GM12865 (cell line): ENCODE measurements at regions not wholly inside any gene's neighbourhood (a gene's known extent, or its start where the extent isn't known, plus 50 kb on each side); places are given as distances from the start of the nearest gene placed in this dataset.

Source experiments
- DNase-seq: peaks from one replicate; pipeline ENCODE4 v3.0.0; 2010; ENCODE audit warnings: low read depth
- H3K4me3 ChIP-seq: 2 replicates; pipeline ENCODE4 v1.5.1; 2011; ENCODE audit warnings: mild to moderate bottlenecking, low read depth, low read length, control low read depth
- CTCF ChIP-seq: IDR thresholded peaks from 2 replicates; pipeline ENCODE4 v1.5.1; 2011; ENCODE audit warnings: low read length, control low read depth, low read depth, inconsistent platforms; ENCODE audit not compliant: insufficient read depth; ENCODE audit errors: missing control alignments

- TF ChIP-seq CTCF = no peak
- no peak for DNase-seq
- no peak overlapping the region for H3K4me3 ChIP-seq
Observed at GRCh38 chr10:127610816-127611215, 61.7 kb downstream of the NPS start.

DNA sequence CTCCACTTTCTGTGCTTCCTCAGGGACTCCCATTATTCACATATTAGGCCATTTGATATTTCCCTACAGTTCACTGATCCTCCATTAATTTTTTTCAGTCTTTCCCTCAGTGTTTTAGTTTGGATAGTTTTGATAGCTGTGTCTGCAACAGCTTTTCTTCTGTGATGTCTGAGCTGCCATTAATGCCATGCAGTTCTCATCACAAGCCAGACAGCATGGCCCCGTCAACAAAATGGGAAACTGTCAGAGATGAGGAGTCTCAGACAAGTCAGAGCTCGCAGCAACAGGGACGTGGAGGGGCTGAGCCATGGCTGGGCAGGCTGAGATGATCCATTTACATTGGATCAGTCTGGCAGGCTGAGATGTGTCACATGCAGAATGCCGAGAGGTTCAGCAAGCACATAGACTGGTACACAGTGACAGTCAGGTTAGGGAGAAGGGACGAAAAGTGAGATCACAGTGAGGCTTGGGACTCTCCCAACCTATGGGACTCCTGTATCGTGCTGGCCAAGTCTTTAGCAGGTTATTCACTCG is 65.4 kb downstream of the NPS start:
- TF ChIP-seq CTCF = no peak
- no peak for DNase-seq
- H3K4me3 ChIP-seq = no peak overlapping the region

- no peak for TF ChIP-seq CTCF
- DNase-seq = no peak
- no peak overlapping the region for H3K4me3 ChIP-seq
Observed at GRCh38 chr10:127618797-127619196, 69.7 kb downstream of the NPS start.

DNA sequence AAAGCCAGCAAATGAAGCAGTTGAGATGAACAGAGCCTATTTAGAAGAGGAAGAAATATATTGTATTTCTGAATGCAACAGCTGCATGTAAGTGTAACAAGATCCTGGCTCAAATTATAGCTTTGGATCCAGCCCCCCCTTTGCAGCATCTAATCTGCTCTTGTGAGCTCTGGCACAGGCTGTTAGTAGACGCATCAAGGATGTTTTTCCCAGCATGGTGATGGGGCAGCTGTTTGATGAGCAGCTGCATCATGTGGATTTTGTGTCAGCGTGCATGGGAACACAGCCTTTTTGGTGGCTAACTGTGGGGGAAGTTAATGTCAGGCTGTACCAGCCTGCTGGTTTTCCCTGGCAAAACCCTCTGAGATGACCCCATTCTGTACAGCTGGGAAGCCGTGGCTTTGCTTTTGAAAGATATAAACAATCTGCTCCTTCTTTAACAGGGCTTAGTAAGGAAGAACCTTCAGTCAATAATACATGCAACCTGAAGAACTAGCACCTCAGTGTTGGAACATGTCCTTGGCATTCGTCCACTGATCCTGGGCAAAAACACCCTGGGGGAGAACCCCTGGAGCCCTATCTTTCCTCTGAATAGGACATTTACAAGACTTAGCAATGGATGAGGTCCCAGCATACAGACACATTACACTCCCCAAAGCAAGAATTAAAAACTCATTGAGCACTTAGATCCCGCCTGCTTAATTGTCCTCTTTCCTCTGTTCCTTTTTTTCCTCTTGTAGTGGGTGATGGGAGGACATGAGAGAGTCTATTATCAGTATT is 70.6 kb downstream of the NPS start:
- H3K4me3 ChIP-seq = no peak overlapping the region
- DNase-seq = no peak
- TF ChIP-seq CTCF = no peak

GRCh38 chr10:127635882-127636281 is 86.8 kb downstream of the NPS start:
- TF ChIP-seq CTCF = no peak
- H3K4me3 ChIP-seq = no peak overlapping the region
- no peak for DNase-seq

- no peak overlapping the region for H3K4me3 ChIP-seq
- no peak for TF ChIP-seq CTCF
- no peak for DNase-seq
Observed at GRCh38 chr10:127648885-127649284, 88.1 kb upstream of the FOXI2 start.

DNA sequence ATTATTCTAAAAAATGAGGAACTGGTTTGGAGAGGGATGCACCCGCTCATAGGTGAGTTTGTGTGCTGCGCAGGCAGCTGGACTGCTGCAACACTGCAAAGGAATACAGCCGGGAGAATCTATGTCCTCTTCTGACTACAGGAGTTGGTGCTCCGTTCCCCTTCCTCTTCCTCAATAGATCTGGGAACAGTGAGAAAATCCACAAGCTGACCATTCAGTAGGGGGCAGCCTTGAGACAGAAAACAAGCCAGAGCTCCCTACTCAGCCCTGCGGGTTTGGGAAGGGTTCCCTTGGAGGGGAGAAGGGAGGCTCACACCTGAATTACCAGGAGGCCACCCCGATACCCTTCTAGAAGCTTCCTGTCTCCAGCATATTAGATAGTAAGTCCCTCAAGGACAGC is 87.3 kb upstream of the FOXI2 start:
- H3K4me3 ChIP-seq = no peak overlapping the region
- peak; percentile 12 for DNase-seq
- TF ChIP-seq CTCF = peak; percentile 15
